SK-N-SH treated with all-trans-retinoic acid at 6 μM for 48 hours (cell line): ENCODE measurements at regions not wholly inside any gene's neighbourhood (a gene's known extent, or its start where the extent isn't known, plus 50 kb on each side); places are given as distances from the start of the nearest gene placed in this dataset.

ENCODE experiments used
- ATAC-seq: fragments of 200-7000 bp; cut with Tn5 transposase; 3 replicates; pipeline ENCODE4 v1.9.1; 2020; ENCODE audit warnings: mild to moderate bottlenecking, moderate library complexity
- ARNTL ChIP-seq: fragments of 450-650 bp; formaldehyde crosslinking; IDR thresholded peaks from 2 replicates; pipeline ENCODE4 v1.5.0; 2020; ENCODE audit warnings: low read depth, mild to moderate bottlenecking, moderate library complexity, borderline replicate concordance
- BACH2 ChIP-seq: fragments of 250-450 bp; sonication (Bioruptor Pico); IDR thresholded peaks from 2 replicates; pipeline ENCODE4 v1.9.0; 2021; ENCODE audit warnings: mild to moderate bottlenecking, borderline replicate concordance
- CREB5 ChIP-seq: fragments of 250-450 bp; sonication (Bioruptor Pico); IDR thresholded peaks from 2 replicates; pipeline ENCODE4 v1.5.1; 2020; ENCODE audit warnings: low read depth, mild to moderate bottlenecking, moderate library complexity
- CSRNP3 ChIP-seq: fragments of 250-450 bp; sonication (Bioruptor Pico); IDR thresholded peaks from 2 replicates; pipeline ENCODE4 v1.5.1; 2021; ENCODE audit warnings: mild to moderate bottlenecking, moderate library complexity
- ESRRG ChIP-seq: fragments of 250-450 bp; sonication (Bioruptor Pico); IDR thresholded peaks from 2 replicates; pipeline ENCODE4 v1.6.1; 2021; ENCODE audit warnings: mild to moderate bottlenecking
- GLIS3 ChIP-seq: fragments of 250-450 bp; sonication (Bioruptor Pico); IDR thresholded peaks from 2 replicates; pipeline ENCODE4 v1.5.0; 2020; ENCODE audit warnings: mild to moderate bottlenecking, moderate library complexity
- ISL1 ChIP-seq: fragments of 250-450 bp; sonication (Bioruptor Pico); IDR thresholded peaks from 2 replicates; pipeline ENCODE4 v2.1.2; 2022; ENCODE audit warnings: mild to moderate bottlenecking, moderate library complexity
- OSR1 ChIP-seq: fragments of 250-450 bp; sonication (Bioruptor Pico); IDR thresholded peaks from 2 replicates; pipeline ENCODE4 v1.8.0; 2022; ENCODE audit warnings: moderate library complexity, mild to moderate bottlenecking, inconsistent platforms
- PPARA ChIP-seq: fragments of 250-450 bp; sonication (Bioruptor Pico); IDR thresholded peaks from 2 replicates; pipeline ENCODE4 v1.5.0; 2020; ENCODE audit warnings: mild to moderate bottlenecking, borderline replicate concordance
- RARB ChIP-seq: fragments of 250-450 bp; sonication (Bioruptor Pico); IDR thresholded peaks from 2 replicates; pipeline ENCODE4 v1.8.0; 2021; ENCODE audit warnings: mild to moderate bottlenecking, moderate library complexity
- SNAI2 ChIP-seq: fragments of 250-450 bp; sonication (Bioruptor Pico); IDR thresholded peaks from 2 replicates; pipeline ENCODE4 v1.5.0; 2020; ENCODE audit warnings: mild to moderate bottlenecking, moderate library complexity
- TCF4 ChIP-seq: fragments of 250-450 bp; sonication (Bioruptor Pico); IDR thresholded peaks from 2 replicates; pipeline ENCODE4 v1.8.0; 2021; ENCODE audit warnings: mild to moderate bottlenecking, moderate library complexity, borderline replicate concordance
- TOX ChIP-seq: fragments of 250-450 bp; sonication (Bioruptor Pico); IDR thresholded peaks from 2 replicates; pipeline ENCODE4 v1.8.0; 2021; ENCODE audit warnings: mild to moderate bottlenecking, moderate library complexity, borderline replicate concordance
- TSHZ2 ChIP-seq: fragments of 250-450 bp; sonication (Bioruptor Pico); IDR thresholded peaks from 2 replicates; pipeline ENCODE4 v1.5.0; 2020; ENCODE audit warnings: mild to moderate bottlenecking, moderate library complexity
- ZFP3 ChIP-seq: fragments of 250-450 bp; sonication (Bioruptor Pico); IDR thresholded peaks from 2 replicates; pipeline ENCODE4 v1.5.0; 2020; ENCODE audit warnings: mild to moderate bottlenecking, moderate library complexity
- ZFP30 ChIP-seq: fragments of 450-650 bp; formaldehyde crosslinking; IDR thresholded peaks from 2 replicates; pipeline ENCODE4 v1.5.0; 2022; ENCODE audit warnings: mild to moderate bottlenecking, moderate library complexity
- ZNF565 ChIP-seq: fragments of 450-650 bp; formaldehyde crosslinking; conservative IDR thresholded peaks from 2 replicates; pipeline ENCODE4 v1.5.0; 2020; ENCODE audit warnings: low read depth, mild to moderate bottlenecking, moderate library complexity
- ZNF70 ChIP-seq: fragments of 450-650 bp; formaldehyde crosslinking; IDR thresholded peaks from 2 replicates; pipeline ENCODE4 v1.5.0; 2020; ENCODE audit warnings: mild to moderate bottlenecking, moderate library complexity
- ZNF8 ChIP-seq: fragments of 450-650 bp; formaldehyde crosslinking; IDR thresholded peaks from 2 replicates; pipeline ENCODE4 v1.5.0; 2020; ENCODE audit warnings: mild to moderate bottlenecking, moderate library complexity
- TF ChIP-seq, protein P1 (sequence below): fragments of 250-450 bp; sonication (Bioruptor Pico); IDR thresholded peaks from 2 replicates; pipeline ENCODE4 v1.8.0; 2021; ENCODE audit warnings: low read depth, mild to moderate bottlenecking, moderate library complexity, borderline replicate concordance
- TF ChIP-seq, protein P2 (sequence below): fragments of 250-450 bp; sonication (Bioruptor Pico); IDR thresholded peaks from 2 replicates; pipeline ENCODE4 v1.8.0; 2020; ENCODE audit warnings: mild to moderate bottlenecking, moderate library complexity, borderline replicate concordance

GRCh38 chr2:118221536-118222272, 133.4 kb downstream of the INSIG2 start (continued):
- TF ChIP-seq TOX (CRISPR knock-in tag), result no peak
- TF ChIP-seq, protein P1, sequence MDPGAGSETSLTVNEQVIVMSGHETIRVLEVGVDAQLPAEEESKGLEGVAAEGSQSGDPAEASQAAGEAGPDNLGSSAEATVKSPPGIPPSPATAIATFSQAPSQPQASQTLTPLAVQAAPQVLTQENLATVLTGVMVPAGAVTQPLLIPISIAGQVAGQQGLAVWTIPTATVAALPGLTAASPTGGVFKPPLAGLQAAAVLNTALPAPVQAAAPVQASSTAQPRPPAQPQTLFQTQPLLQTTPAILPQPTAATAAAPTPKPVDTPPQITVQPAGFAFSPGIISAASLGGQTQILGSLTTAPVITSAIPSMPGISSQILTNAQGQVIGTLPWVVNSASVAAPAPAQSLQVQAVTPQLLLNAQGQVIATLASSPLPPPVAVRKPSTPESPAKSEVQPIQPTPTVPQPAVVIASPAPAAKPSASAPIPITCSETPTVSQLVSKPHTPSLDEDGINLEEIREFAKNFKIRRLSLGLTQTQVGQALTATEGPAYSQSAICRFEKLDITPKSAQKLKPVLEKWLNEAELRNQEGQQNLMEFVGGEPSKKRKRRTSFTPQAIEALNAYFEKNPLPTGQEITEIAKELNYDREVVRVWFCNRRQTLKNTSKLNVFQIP (CRISPR knock-in tag), result no peak

DNA sequence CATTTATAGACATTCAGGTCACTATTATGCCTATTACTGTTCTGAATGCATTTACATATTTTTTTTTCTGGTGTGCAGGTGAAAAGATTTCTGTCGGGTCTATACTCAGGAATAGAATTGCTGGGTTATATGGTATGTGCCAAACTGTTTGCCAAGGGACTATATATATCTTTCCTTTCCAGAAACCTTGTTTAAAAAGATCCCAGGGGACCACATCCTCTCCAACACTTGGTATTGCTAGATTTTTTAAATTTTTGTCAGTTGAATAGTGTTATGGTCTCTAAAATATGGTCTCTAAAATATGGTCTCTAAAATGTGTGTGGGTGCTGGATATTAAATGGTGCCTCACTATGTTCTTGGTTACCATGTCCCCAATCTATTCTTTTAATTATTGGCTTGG, 131.3 kb downstream of the INSIG2 start:
- ATAC-seq, result no peak
- TF ChIP-seq SNAI2, result no peak
- no peak for TF ChIP-seq CSRNP3 (CRISPR knock-in tag)
- TF ChIP-seq ISL1, result no peak
- TF ChIP-seq PPARA (CRISPR knock-in tag), result no peak
- TF ChIP-seq ZNF70 (CRISPR knock-in tag), result no peak
- TF ChIP-seq, protein P2, sequence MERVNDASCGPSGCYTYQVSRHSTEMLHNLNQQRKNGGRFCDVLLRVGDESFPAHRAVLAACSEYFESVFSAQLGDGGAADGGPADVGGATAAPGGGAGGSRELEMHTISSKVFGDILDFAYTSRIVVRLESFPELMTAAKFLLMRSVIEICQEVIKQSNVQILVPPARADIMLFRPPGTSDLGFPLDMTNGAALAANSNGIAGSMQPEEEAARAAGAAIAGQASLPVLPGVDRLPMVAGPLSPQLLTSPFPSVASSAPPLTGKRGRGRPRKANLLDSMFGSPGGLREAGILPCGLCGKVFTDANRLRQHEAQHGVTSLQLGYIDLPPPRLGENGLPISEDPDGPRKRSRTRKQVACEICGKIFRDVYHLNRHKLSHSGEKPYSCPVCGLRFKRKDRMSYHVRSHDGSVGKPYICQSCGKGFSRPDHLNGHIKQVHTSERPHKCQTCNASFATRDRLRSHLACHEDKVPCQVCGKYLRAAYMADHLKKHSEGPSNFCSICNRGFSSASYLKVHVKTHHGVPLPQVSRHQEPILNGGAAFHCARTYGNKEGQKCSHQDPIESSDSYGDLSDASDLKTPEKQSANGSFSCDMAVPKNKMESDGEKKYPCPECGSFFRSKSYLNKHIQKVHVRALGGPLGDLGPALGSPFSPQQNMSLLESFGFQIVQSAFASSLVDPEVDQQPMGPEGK (CRISPR knock-in tag), result no peak
- TF ChIP-seq ARNTL (CRISPR knock-in tag), result no peak
- no peak for TF ChIP-seq ESRRG (CRISPR knock-in tag)
- TF ChIP-seq OSR1 (CRISPR knock-in tag), result no peak
- no peak for TF ChIP-seq TSHZ2 (CRISPR knock-in tag)
- TF ChIP-seq GLIS3 (CRISPR knock-in tag), result no peak
- no peak for TF ChIP-seq ZNF8 (CRISPR knock-in tag)
- TF ChIP-seq RARB, result no peak
- no peak for TF ChIP-seq CREB5 (CRISPR knock-in tag)
- TF ChIP-seq TCF4 (CRISPR knock-in tag), result no peak
- no peak for TF ChIP-seq TOX (CRISPR knock-in tag)
- TF ChIP-seq ZFP3 (CRISPR knock-in tag), result no peak
- no peak for TF ChIP-seq ZFP30 (CRISPR knock-in tag)
- no peak for TF ChIP-seq ZNF565 (CRISPR knock-in tag)
- no peak for TF ChIP-seq BACH2 (CRISPR knock-in tag)

DNA sequence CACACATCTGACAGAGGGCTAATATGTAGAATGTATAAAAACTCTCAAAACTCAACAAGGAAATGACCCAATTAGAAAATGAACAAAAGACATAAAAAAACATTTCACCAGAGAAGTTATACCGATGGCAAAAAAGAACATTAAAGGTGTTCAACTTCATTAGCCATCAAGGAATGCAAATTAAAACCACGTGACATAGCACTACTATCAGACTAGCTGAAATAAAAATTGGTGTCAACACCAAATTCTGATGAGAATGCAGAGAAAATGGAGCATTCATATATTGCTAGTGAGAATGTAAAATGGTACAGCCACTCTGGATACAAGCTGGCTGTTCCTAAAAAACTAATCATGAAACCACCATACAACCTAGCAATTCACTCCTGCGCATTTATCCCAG, 128.0 kb downstream of the INSIG2 start:
- TF ChIP-seq PPARA (CRISPR knock-in tag) (no peak), ARNTL (CRISPR knock-in tag) (no peak), ZNF70 (CRISPR knock-in tag) (no peak), ZNF8 (CRISPR knock-in tag) (no peak), CREB5 (CRISPR knock-in tag) (no peak), TCF4 (CRISPR knock-in tag) (no peak), OSR1 (CRISPR knock-in tag) (no peak), SNAI2 (no peak), ZFP30 (CRISPR knock-in tag) (no peak), TSHZ2 (CRISPR knock-in tag) (no peak), RARB (no peak), BACH2 (CRISPR knock-in tag) (no peak)
- TF ChIP-seq, all 23 proteins: peak for 0
- ATAC-seq, result no peak
